OCI-LY1 (cell line): ENCODE measurements at regions not wholly inside any gene's neighbourhood (a gene's known extent, or its start where the extent isn't known, plus 50 kb on each side); places are given as distances from the start of the nearest gene placed in this dataset.

ENCODE experiments used
- EZH2 ChIP-seq: fragments of 200-600 bp; sonication (generic), shearing (Covaris generic); IDR thresholded peaks from 2 replicates; pipeline ENCODE4 v1.8.0; 2017; ENCODE audit warnings: borderline replicate concordance, mixed run types, mild to moderate bottlenecking, antibody characterized with exemption, low read length, moderate library complexity, mixed read lengths
- TF ChIP-seq, protein P1 (sequence below): fragments of 200-600 bp; sonication (generic), shearing (Covaris generic); IDR thresholded peaks from 2 replicates; pipeline ENCODE4 v1.5.1; 2017; ENCODE audit warnings: mild to moderate bottlenecking, antibody characterized with exemption, low read length, moderate library complexity, mixed read lengths

GRCh38 chr5:121746763-121747162, 104.9 kb upstream of the FTMT start:
- TF ChIP-seq, protein P1, sequence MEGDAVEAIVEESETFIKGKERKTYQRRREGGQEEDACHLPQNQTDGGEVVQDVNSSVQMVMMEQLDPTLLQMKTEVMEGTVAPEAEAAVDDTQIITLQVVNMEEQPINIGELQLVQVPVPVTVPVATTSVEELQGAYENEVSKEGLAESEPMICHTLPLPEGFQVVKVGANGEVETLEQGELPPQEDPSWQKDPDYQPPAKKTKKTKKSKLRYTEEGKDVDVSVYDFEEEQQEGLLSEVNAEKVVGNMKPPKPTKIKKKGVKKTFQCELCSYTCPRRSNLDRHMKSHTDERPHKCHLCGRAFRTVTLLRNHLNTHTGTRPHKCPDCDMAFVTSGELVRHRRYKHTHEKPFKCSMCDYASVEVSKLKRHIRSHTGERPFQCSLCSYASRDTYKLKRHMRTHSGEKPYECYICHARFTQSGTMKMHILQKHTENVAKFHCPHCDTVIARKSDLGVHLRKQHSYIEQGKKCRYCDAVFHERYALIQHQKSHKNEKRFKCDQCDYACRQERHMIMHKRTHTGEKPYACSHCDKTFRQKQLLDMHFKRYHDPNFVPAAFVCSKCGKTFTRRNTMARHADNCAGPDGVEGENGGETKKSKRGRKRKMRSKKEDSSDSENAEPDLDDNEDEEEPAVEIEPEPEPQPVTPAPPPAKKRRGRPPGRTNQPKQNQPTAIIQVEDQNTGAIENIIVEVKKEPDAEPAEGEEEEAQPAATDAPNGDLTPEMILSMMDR, result no peak
- TF ChIP-seq EZH2, result no peak
